RWPE1 (cell line): ENCODE measurements at regions not wholly inside any gene's neighbourhood (a gene's known extent, or its start where the extent isn't known, plus 50 kb on each side); places are given as distances from the start of the nearest gene placed in this dataset.
"Not testable (repeated sequence)": the region's sequence is repeated elsewhere in the genome, so short reads cannot be mapped to it uniquely, and the experiment has no call there.

ENCODE experiments used
- CTCF ChIA-PET: fragments of 350-600 bp; sonication (Branson Sonifier 250); formaldehyde crosslinking; extraction: SDS; loops from one replicate; lab custom pipeline; 2021; lab: Yijun Ruan, JAX
- POLR2A ChIA-PET: fragments of 400-600 bp; formaldehyde crosslinking; extraction: SDS; loops from one replicate; lab custom pipeline; 2020; ENCODE audit warnings: antibody characterized with exemption; ENCODE audit not compliant: low non-redundant PET; lab: Yijun Ruan, JAX
- DNase-seq: peaks from one replicate; pipeline ENCODE4 v3.0.0; 2012; ENCODE audit warnings: low spot score
- H3K27ac ChIP-seq: fragments of 450-650 bp; 2 replicates; pipeline ENCODE4 v1.5.1; 2017
- CTCF ChIP-seq: fragments of 450-650 bp; conservative IDR thresholded peaks from 2 replicates; pipeline ENCODE4 v1.5.1; 2017; ENCODE audit warnings: low read depth, mild to moderate bottlenecking

GRCh38 chr10:121672733-121673132 is 74.5 kb upstream of the FGFR2 start:
- ChIA-PET POLR2A (no interaction called here), CTCF (interaction anchor here (0.7 kb wide), 2 partner anchors 9 to 746 kb away, joined by 3 read pairs; no protein-coding TSS in a partner anchor)
- H3K27ac ChIP-seq = no peak overlapping the region
- DNase-seq = no peak
- TF ChIP-seq CTCF = no peak

- H3K27ac ChIP-seq, POLR2A ChIA-PET, CTCF ChIA-PET, DNase-seq: not testable (repeated sequence)
These were observed 71.6 kb upstream of the FGFR2 start for GRCh38 chr10:121669840-121670239.

GRCh38 chr10:121669028-121669374 is 70.8 kb upstream of the FGFR2 start:
- CTCF ChIA-PET = no interaction called here

GRCh38 chr10:121668314-121669027 is 70.2 kb upstream of the FGFR2 start:
- DNase-seq = no peak
- peak overlapping the region; percentile 7; the same call in 1 of the 2 replicates for H3K27ac ChIP-seq
- ChIA-PET CTCF (interaction anchor here (0.6 kb wide), 1 partner anchor 719 kb away, joined by 3 read pairs; no protein-coding TSS in a partner anchor), POLR2A (no interaction called here)
- TF ChIP-seq CTCF = no peak

More at GRCh38 chr10:121669028-121669374, 70.8 kb upstream of the FGFR2 start:
- no peak for TF ChIP-seq CTCF
- POLR2A ChIA-PET = no interaction called here
- no peak overlapping the region for H3K27ac ChIP-seq
- no peak for DNase-seq

GRCh38 chr10:121667948-121668313 is 69.7 kb upstream of the FGFR2 start:
- ChIA-PET POLR2A (no interaction called here), CTCF (interaction anchor here (0.6 kb wide), 1 partner anchor 719 kb away, joined by 3 read pairs; no protein-coding TSS in a partner anchor)
- no peak overlapping the region for H3K27ac ChIP-seq
- TF ChIP-seq CTCF = no peak
- DNase-seq = peak; percentile 36

- ChIA-PET CTCF (no interaction called here), POLR2A (no interaction called here)
- H3K27ac ChIP-seq = no peak overlapping the region
- no peak for DNase-seq
- no peak for TF ChIP-seq CTCF
These were observed 67.6 kb upstream of the FGFR2 start for GRCh38 chr10:121665809-121666208.

GRCh38 chr10:121664671-121665070 is 66.4 kb upstream of the FGFR2 start:
- CTCF ChIA-PET = no interaction called here
- POLR2A ChIA-PET = no interaction called here
- TF ChIP-seq CTCF = no peak
- H3K27ac ChIP-seq = no peak overlapping the region
- DNase-seq = no peak
